CD4-positive, CD25-positive, alpha-beta regulatory T cell (primary cell): ENCODE measurements at regions not wholly inside any gene's neighbourhood (a gene's known extent, or its start where the extent isn't known, plus 50 kb on each side); places are given as distances from the start of the nearest gene placed in this dataset.

Experiments used
- ATAC-seq, 2 donors: fragments of 150-1000 bp; cut with Tn5 transposase; one replicate each; pipeline ENCODE4 v1.10.0; 2021; ENCODE audit warnings: low read depth in 2 of 2, moderate number of reproducible peaks in 2 of 2, moderate library complexity in 1 of 2
- DNase-seq, 3 donors: peaks; one replicate each; pipeline versions ENCODE4 v3.0.0 to v3.0.0-alpha.2; 2012 to 2022; ENCODE audit warnings: mixed read lengths in 1 of 3
- H3K27ac ChIP-seq: one replicate; pipeline ENCODE4 v1.7.0; 2013; ENCODE audit warnings: mild to moderate bottlenecking, low read length; ENCODE audit not compliant: insufficient read depth, poor library complexity, severe bottlenecking
- H3K27me3 ChIP-seq: one replicate; pipeline ENCODE4 v1.7.0; 2013; ENCODE audit warnings: low read length; ENCODE audit not compliant: control insufficient read depth, insufficient read depth
- H3K36me3 ChIP-seq: one replicate; pipeline ENCODE4 v1.7.0; 2013; ENCODE audit warnings: mild to moderate bottlenecking, low read length, moderate library complexity; ENCODE audit not compliant: control insufficient read depth, insufficient read depth
- H3K4me1 ChIP-seq: 2 replicates; pipeline ENCODE4 v1.7.0; 2013; ENCODE audit warnings: mild to moderate bottlenecking, low read length; ENCODE audit not compliant: insufficient read depth, control insufficient read depth, poor library complexity, severe bottlenecking
- H3K4me3 ChIP-seq: one replicate; pipeline ENCODE4 v1.7.0; 2013; ENCODE audit warnings: low read depth, mild to moderate bottlenecking, low read length, moderate library complexity
- H3K9me3 ChIP-seq, 2 experiments: 1 replicate in 1 of 2; 2 replicates in 1 of 2; pipeline ENCODE4 v1.7.0; 2013; ENCODE audit warnings: low read length in 2 of 2, mild to moderate bottlenecking in 1 of 2, moderate library complexity in 1 of 2; ENCODE audit not compliant: control insufficient read depth in 2 of 2
- H3K27ac Mint-ChIP-seq, 3 donors: one replicate each; pipeline ENCODE4 v1.8.0; 2020 to 2022; ENCODE audit warnings: mild to moderate bottlenecking in 3 of 3, mixed read lengths in 3 of 3, moderate library complexity in 2 of 3
- H3K27me3 Mint-ChIP-seq: one replicate; pipeline ENCODE4 v1.8.0; 2022; ENCODE audit warnings: mild to moderate bottlenecking, mixed read lengths
- H3K36me3 Mint-ChIP-seq: one replicate; pipeline ENCODE4 v1.8.0; 2020; ENCODE audit warnings: mixed read lengths
- H3K4me1 Mint-ChIP-seq, 4 donors: one replicate each; pipeline ENCODE4 v1.8.0; 2020 to 2022; ENCODE audit warnings: mixed read lengths in 4 of 4, mild to moderate bottlenecking in 1 of 4
- H3K4me3 Mint-ChIP-seq, 4 donors: one replicate each; pipeline ENCODE4 v1.8.0; 2020 to 2022; ENCODE audit warnings: mild to moderate bottlenecking in 4 of 4, mixed read lengths in 4 of 4, moderate library complexity in 3 of 4
- H3K9me3 Mint-ChIP-seq, 7 donors: one replicate each; pipeline ENCODE4 v1.8.0; 2020 to 2022; ENCODE audit warnings: mixed read lengths in 7 of 7, mild to moderate bottlenecking in 3 of 7, moderate library complexity in 2 of 7

- ATAC-seq (no peak), DNase-seq (no peak)
- H3K36me3 Mint-ChIP-seq, result no peaks in the 10 kb centered on the region
- no peak overlapping the region for H3K27ac ChIP-seq
- no peaks in the 10 kb centered on the region for H3K36me3 ChIP-seq
- H3K9me3 Mint-ChIP-seq, result peaks cover 0 to 3% (median 0%) of the 10 kb centered on the region in 7 donors
- no peak overlapping the region for H3K4me3 ChIP-seq
- H3K4me3 Mint-ChIP-seq, result no peak overlapping the region
- no peaks in the 10 kb centered on the region for H3K9me3 ChIP-seq
- H3K27me3 ChIP-seq, result no peaks in the 10 kb centered on the region
- no peak overlapping the region for H3K27ac Mint-ChIP-seq
- H3K4me1 Mint-ChIP-seq, result no peaks in the 10 kb centered on the region
- peaks cover 7% of the 10 kb centered on the region for H3K27me3 Mint-ChIP-seq
- H3K4me1 ChIP-seq, result no peaks in the 10 kb centered on the region
These were observed 176.5 kb downstream of the MREG start for GRCh38 chr2:215836881-215837280.

GRCh38 chr2:215835657-215836056, 177.7 kb downstream of the MREG start:
- ATAC-seq (no peak), DNase-seq (no peak)
- Histone ChIP-seq H3K9me3 (no peaks in the 10 kb centered on the region), H3K36me3 (no peaks in the 10 kb centered on the region), H3K27ac (no peak overlapping the region), H3K27me3 (no peaks in the 10 kb centered on the region), H3K4me1 (no peaks in the 10 kb centered on the region), H3K4me3 (no peak overlapping the region)
- Mint-ChIP-seq H3K27ac (no peak overlapping the region), H3K9me3 (peaks cover 0 to 3% (median 0%) of the 10 kb centered on the region in 7 donors), H3K36me3 (no peaks in the 10 kb centered on the region), H3K4me1 (no peaks in the 10 kb centered on the region), H3K4me3 (no peak overlapping the region), H3K27me3 (peaks cover 7% of the 10 kb centered on the region)

- Mint-ChIP-seq H3K36me3 (no peaks in the 10 kb centered on the region), H3K27me3 (peaks cover 7% of the 10 kb centered on the region), H3K9me3 (peaks cover 0 to 3% (median 0%) of the 10 kb centered on the region in 7 donors), H3K27ac (no peak overlapping the region), H3K4me1 (no peaks in the 10 kb centered on the region), H3K4me3 (no peak overlapping the region)
- Histone ChIP-seq H3K4me3 (no peak overlapping the region), H3K27ac (no peak overlapping the region), H3K4me1 (no peaks in the 10 kb centered on the region), H3K27me3 (no peaks in the 10 kb centered on the region), H3K9me3 (no peaks in the 10 kb centered on the region), H3K36me3 (no peaks in the 10 kb centered on the region)
- no peak for ATAC-seq
- no peak for DNase-seq
These were observed 178.1 kb downstream of the MREG start for GRCh38 chr2:215835231-215835630.

GRCh38 chr2:215833531-215834162, 179.7 kb downstream of the MREG start:
- H3K27me3 ChIP-seq, result no peaks in the 10 kb centered on the region
- Mint-ChIP-seq H3K4me3 (no peak overlapping the region), H3K36me3 (no peaks in the 10 kb centered on the region), H3K4me1 (no peaks in the 10 kb centered on the region), H3K27me3 (peaks cover 7% of the 10 kb centered on the region), H3K27ac (no peak overlapping the region), H3K9me3 (peaks cover 0 to 1% (median 0%) of the 10 kb centered on the region in 7 donors)
- ATAC-seq (no peak), DNase-seq (no peak)
- H3K4me1 ChIP-seq, result no peaks in the 10 kb centered on the region
- H3K27ac ChIP-seq, result no peak overlapping the region
- H3K9me3 ChIP-seq, result no peaks in the 10 kb centered on the region
- H3K36me3 ChIP-seq, result no peaks in the 10 kb centered on the region
- H3K4me3 ChIP-seq, result no peak overlapping the region

GRCh38 chr2:215832791-215833190, 180.6 kb downstream of the MREG start:
- DNase-seq, result no peak
- Mint-ChIP-seq H3K36me3 (no peaks in the 10 kb centered on the region), H3K27me3 (peaks cover 7% of the 10 kb centered on the region), H3K4me1 (no peaks in the 10 kb centered on the region), H3K4me3 (no peak overlapping the region), H3K9me3 (peaks cover 0 to 1% (median 0%) of the 10 kb centered on the region in 7 donors), H3K27ac (no peak overlapping the region)
- H3K36me3 ChIP-seq, result no peaks in the 10 kb centered on the region
- no peak for ATAC-seq
- H3K9me3 ChIP-seq, result no peaks in the 10 kb centered on the region
- no peak overlapping the region for H3K4me3 ChIP-seq
- H3K4me1 ChIP-seq, result no peaks in the 10 kb centered on the region
- no peaks in the 10 kb centered on the region for H3K27me3 ChIP-seq
- H3K27ac ChIP-seq, result no peak overlapping the region

DNA sequence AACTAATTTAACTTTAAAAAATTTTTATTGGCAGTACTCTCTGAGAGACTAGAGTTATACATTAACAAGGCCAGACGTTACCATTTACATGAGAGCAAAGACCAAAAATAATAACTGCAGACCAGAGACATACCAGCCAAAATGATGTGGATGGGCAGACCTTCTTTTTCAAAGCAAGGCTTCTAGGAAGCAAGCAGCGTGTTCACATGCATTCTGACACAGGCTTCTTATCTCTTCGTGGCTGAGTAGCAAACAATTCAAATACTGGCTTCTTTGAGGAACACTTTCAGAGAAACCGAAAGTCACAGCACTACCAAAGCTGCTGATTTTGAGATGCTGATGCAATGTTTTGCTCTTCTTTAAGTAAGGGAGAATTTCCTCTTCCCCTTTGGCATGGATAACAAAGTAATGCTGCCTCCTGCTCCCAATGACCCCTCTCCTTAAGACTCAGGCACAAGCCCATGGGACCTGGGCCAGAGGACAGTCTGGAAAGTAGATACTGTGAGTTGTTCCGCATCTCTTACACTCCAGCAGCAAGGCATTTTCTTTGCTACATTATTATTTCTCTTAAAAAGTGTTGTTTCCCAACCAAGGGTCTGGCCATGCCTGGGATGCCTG, 181.9 kb downstream of the MREG start:
- DNase-seq (no peak), ATAC-seq (no peak)
- H3K9me3 ChIP-seq, result no peaks in the 10 kb centered on the region
- Mint-ChIP-seq H3K4me1 (no peaks in the 10 kb centered on the region), H3K27ac (no peak overlapping the region), H3K4me3 (no peak overlapping the region), H3K9me3 (peaks cover 0 to 1% (median 0%) of the 10 kb centered on the region in 7 donors), H3K27me3 (peaks cover 6% of the 10 kb centered on the region), H3K36me3 (no peaks in the 10 kb centered on the region)
- H3K36me3 ChIP-seq, result no peaks in the 10 kb centered on the region
- H3K4me1 ChIP-seq, result no peaks in the 10 kb centered on the region
- no peak overlapping the region for H3K27ac ChIP-seq
- no peak overlapping the region for H3K4me3 ChIP-seq
- no peaks in the 10 kb centered on the region for H3K27me3 ChIP-seq

GRCh38 chr2:215830304-215830703, 183.0 kb downstream of the MREG start:
- no peaks in the 10 kb centered on the region for H3K9me3 ChIP-seq
- Mint-ChIP-seq H3K36me3 (no peaks in the 10 kb centered on the region), H3K4me1 (no peaks in the 10 kb centered on the region), H3K9me3 (peaks cover 0 to 1% (median 0%) of the 10 kb centered on the region in 7 donors), H3K27me3 (peaks cover 7% of the 10 kb centered on the region), H3K27ac (no peak overlapping the region), H3K4me3 (no peak overlapping the region)
- H3K4me1 ChIP-seq, result no peaks in the 10 kb centered on the region
- no peak overlapping the region for H3K4me3 ChIP-seq
- no peaks in the 10 kb centered on the region for H3K36me3 ChIP-seq
- H3K27me3 ChIP-seq, result no peaks in the 10 kb centered on the region
- DNase-seq (no peak), ATAC-seq (no peak)
- H3K27ac ChIP-seq, result no peak overlapping the region

- no peaks in the 10 kb centered on the region for H3K4me1 ChIP-seq
- no peaks in the 10 kb centered on the region for H3K36me3 ChIP-seq
- Mint-ChIP-seq H3K27ac (no peak overlapping the region), H3K36me3 (no peaks in the 10 kb centered on the region), H3K4me1 (no peaks in the 10 kb centered on the region), H3K4me3 (no peak overlapping the region), H3K27me3 (peaks cover 7% of the 10 kb centered on the region), H3K9me3 (peaks cover 0 to 1% (median 0%) of the 10 kb centered on the region in 7 donors)
- no peak overlapping the region for H3K27ac ChIP-seq
- ATAC-seq (no peak), DNase-seq (no peak)
- H3K4me3 ChIP-seq, result no peak overlapping the region
- H3K9me3 ChIP-seq, result no peaks in the 10 kb centered on the region
- H3K27me3 ChIP-seq, result no peaks in the 10 kb centered on the region
These were observed 184.1 kb downstream of the MREG start for GRCh38 chr2:215829261-215829660.
